Endodermal cell (in vitro differentiated cells): ENCODE measurements at regions not wholly inside any gene's neighbourhood (a gene's known extent, or its start where the extent isn't known, plus 50 kb on each side); places are given as distances from the start of the nearest gene placed in this dataset.
A peak's percentile ranks its signal among the peaks of the same experiment; 100 is the strongest.
"Not testable (repeated sequence)": the region's sequence is repeated elsewhere in the genome, so short reads cannot be mapped to it uniquely, and the experiment has no call there.

Source experiments
- DNase-seq: peaks from one replicate; pipeline ENCODE4 v3.0.0-alpha.2; 2017
- H3K27ac ChIP-seq: 2 replicates; pipeline ENCODE4 v1.5.1; 2013; ENCODE audit warnings: mild to moderate bottlenecking, low read depth, low read length, moderate library complexity
- H3K27me3 ChIP-seq: 2 replicates; pipeline ENCODE4 v1.6.1; 2013; ENCODE audit warnings: mild to moderate bottlenecking, low read length, moderate library complexity; ENCODE audit not compliant: insufficient read depth, control insufficient read depth, poor library complexity, severe bottlenecking
- H3K36me3 ChIP-seq: 2 replicates; pipeline ENCODE4 v1.7.0; 2013; ENCODE audit warnings: mild to moderate bottlenecking, low read length, moderate library complexity; ENCODE audit not compliant: control insufficient read depth, insufficient read depth
- H3K4me1 ChIP-seq: one replicate; pipeline ENCODE4 v1.7.0; 2013; ENCODE audit warnings: low read length; ENCODE audit not compliant: control insufficient read depth, insufficient read depth
- H3K4me3 ChIP-seq: 2 replicates; pipeline ENCODE4 v1.5.1; 2013; ENCODE audit warnings: mild to moderate bottlenecking, low read length, moderate library complexity
- H3K9ac ChIP-seq: 2 replicates; pipeline ENCODE4 v1.6.1; 2013; ENCODE audit warnings: mild to moderate bottlenecking, low read length, moderate library complexity; ENCODE audit not compliant: poor library complexity, severe bottlenecking; ENCODE audit errors: extremely low read depth
- H3K9me3 ChIP-seq: 2 replicates; pipeline ENCODE4 v1.6.1; 2013; ENCODE audit warnings: mild to moderate bottlenecking, low read length, moderate library complexity; ENCODE audit not compliant: control insufficient read depth
- H3K27ac Mint-ChIP-seq: 2 replicates; pipeline ENCODE4 v1.8.0; 2020; ENCODE audit warnings: mixed read lengths
- H3K27me3 Mint-ChIP-seq: 2 replicates; pipeline ENCODE4 v1.8.0; 2021; ENCODE audit warnings: mild to moderate bottlenecking, mixed read lengths; ENCODE audit not compliant: insufficient read depth
- H3K36me3 Mint-ChIP-seq: 2 replicates; pipeline ENCODE4 v1.8.0; 2020; ENCODE audit warnings: low read depth, mixed read lengths
- H3K4me1 Mint-ChIP-seq: 2 replicates; pipeline ENCODE4 v1.8.0; 2020; ENCODE audit warnings: mixed read lengths
- H3K4me3 Mint-ChIP-seq: 2 replicates; pipeline ENCODE4 v1.8.0; 2020; ENCODE audit warnings: mild to moderate bottlenecking, moderate library complexity, mixed read lengths
- H3K9me3 Mint-ChIP-seq: 2 replicates; pipeline ENCODE4 v1.8.0; 2020; ENCODE audit warnings: mild to moderate bottlenecking, mixed read lengths
- WGBS, 2 experiments: methylation state at CpG; one replicate each; pipeline versions ENCODE4 v1.1.5 to v1.1.7; 2013; ENCODE audit warnings: missing lambda C conversion rate in 2 of 2, mixed read lengths in 1 of 2; ENCODE audit not compliant: insufficient coverage in 1 of 2, insufficient read length in 1 of 2; 5-methylcytosine and 5-hydroxymethylcytosine counted together
- TF ChIP-seq, protein P1 (sequence below): fragments of 200-600 bp; sonication (generic); conservative IDR thresholded peaks from 2 replicates; pipeline ENCODE4 v1.5.0; 2021; ENCODE audit warnings: antibody characterized with exemption, mild to moderate bottlenecking

DNA sequence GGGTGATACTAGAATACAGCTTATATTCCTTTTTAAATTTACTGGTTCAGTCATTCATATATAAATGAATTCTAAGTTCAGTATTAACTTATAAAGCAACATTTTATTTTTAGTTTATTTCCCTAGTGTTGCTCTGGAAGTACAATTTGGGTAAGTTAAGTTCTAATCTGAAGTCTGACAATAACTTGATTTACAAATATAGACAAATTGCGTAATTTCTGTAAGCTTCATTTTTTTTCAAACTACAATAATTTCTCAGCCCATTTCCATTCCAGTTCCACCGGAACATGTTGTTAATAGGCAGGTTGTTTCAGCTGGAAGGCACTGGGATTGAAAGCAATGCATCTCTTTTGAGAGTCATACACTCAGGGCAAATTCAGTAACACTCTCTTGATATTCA, 2000.7 kb downstream of the OLFM4 start:
- H3K36me3 Mint-ChIP-seq: peaks cover 5% of the 10 kb centered on the region
- H3K4me1 ChIP-seq: no peaks in the 10 kb centered on the region
- H3K4me1 Mint-ChIP-seq: no peaks in the 10 kb centered on the region
- no peak overlapping the region for H3K4me3 Mint-ChIP-seq
- 88 to 100% methylated on average over 2 of the region's 2 CpGs for WGBS, 2 experiments
- H3K9me3 ChIP-seq: peaks cover 22% of the 10 kb centered on the region
- TF ChIP-seq, protein P1, sequence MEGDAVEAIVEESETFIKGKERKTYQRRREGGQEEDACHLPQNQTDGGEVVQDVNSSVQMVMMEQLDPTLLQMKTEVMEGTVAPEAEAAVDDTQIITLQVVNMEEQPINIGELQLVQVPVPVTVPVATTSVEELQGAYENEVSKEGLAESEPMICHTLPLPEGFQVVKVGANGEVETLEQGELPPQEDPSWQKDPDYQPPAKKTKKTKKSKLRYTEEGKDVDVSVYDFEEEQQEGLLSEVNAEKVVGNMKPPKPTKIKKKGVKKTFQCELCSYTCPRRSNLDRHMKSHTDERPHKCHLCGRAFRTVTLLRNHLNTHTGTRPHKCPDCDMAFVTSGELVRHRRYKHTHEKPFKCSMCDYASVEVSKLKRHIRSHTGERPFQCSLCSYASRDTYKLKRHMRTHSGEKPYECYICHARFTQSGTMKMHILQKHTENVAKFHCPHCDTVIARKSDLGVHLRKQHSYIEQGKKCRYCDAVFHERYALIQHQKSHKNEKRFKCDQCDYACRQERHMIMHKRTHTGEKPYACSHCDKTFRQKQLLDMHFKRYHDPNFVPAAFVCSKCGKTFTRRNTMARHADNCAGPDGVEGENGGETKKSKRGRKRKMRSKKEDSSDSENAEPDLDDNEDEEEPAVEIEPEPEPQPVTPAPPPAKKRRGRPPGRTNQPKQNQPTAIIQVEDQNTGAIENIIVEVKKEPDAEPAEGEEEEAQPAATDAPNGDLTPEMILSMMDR: no peak
- H3K36me3 ChIP-seq: no peaks in the 10 kb centered on the region
- no peak overlapping the region for H3K4me3 ChIP-seq
- H3K27ac ChIP-seq: no peak overlapping the region
- DNase-seq: no peak
- H3K27me3 Mint-ChIP-seq: no peaks in the 10 kb centered on the region
- no peak overlapping the region for H3K9ac ChIP-seq
- no peak overlapping the region for H3K27ac Mint-ChIP-seq
- H3K9me3 Mint-ChIP-seq: peaks cover 23% of the 10 kb centered on the region
- no peaks in the 10 kb centered on the region for H3K27me3 ChIP-seq

GRCh38 chr13:55038230-55038629, 2009.6 kb downstream of the OLFM4 start:
- TF ChIP-seq, protein P1: no peak
- no peak overlapping the region for H3K4me3 ChIP-seq
- no peak for DNase-seq
- no peaks in the 10 kb centered on the region for H3K4me1 Mint-ChIP-seq
- no peaks in the 10 kb centered on the region for H3K36me3 Mint-ChIP-seq
- no peak overlapping the region for H3K4me3 Mint-ChIP-seq
- peaks cover 6% of the 10 kb centered on the region for H3K9me3 ChIP-seq
- H3K27ac ChIP-seq: no peak overlapping the region
- no peaks in the 10 kb centered on the region for H3K27me3 ChIP-seq
- WGBS, 2 experiments: 93% methylated on average over 1 of the region's 1 CpG; no CpG with 5 or more reads in 1 of the 2 experiments
- no peaks in the 10 kb centered on the region for H3K36me3 ChIP-seq
- no peak overlapping the region for H3K27ac Mint-ChIP-seq
- H3K27me3 Mint-ChIP-seq: no peaks in the 10 kb centered on the region
- H3K9me3 Mint-ChIP-seq: peaks cover 6% of the 10 kb centered on the region
- no peak overlapping the region for H3K9ac ChIP-seq
- no peaks in the 10 kb centered on the region for H3K4me1 ChIP-seq

GRCh38 chr13:55053891-55054550, 2025.4 kb downstream of the OLFM4 start:
- not testable (repeated sequence) for DNase-seq, H3K9ac ChIP-seq, H3K36me3 Mint-ChIP-seq, H3K4me1 Mint-ChIP-seq, H3K27ac ChIP-seq, H3K36me3 ChIP-seq, H3K27me3 ChIP-seq, H3K4me3 Mint-ChIP-seq, H3K27ac Mint-ChIP-seq, H3K4me1 ChIP-seq, H3K27me3 Mint-ChIP-seq, H3K4me3 ChIP-seq
- H3K9me3 Mint-ChIP-seq: peaks cover 22% of the 10 kb centered on the region
- WGBS, 2 experiments: 95 to 96% methylated on average over 17 to 24 of the region's 24 CpGs
- H3K9me3 ChIP-seq: peaks cover 10% of the 10 kb centered on the region

DNA sequence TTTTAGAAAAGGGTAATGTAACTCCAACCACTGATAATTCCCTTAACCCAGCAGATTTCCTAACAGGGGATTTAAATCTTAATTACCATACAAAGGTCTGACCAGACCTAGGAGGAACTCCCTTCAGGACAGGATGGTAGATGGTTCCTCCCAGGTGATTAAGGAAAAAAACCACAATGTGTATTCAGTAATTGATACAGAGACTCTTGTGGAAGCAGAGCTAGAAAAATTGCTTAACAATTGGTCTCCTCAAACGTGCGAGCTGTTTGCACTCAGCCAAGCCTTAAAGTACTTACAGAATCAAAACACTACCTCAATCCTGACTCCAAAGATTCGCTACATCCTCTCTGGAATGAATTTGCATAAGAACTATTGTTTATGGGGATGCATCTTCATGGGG, 2027.1 kb downstream of the OLFM4 start:
- not testable (repeated sequence) for H3K27ac ChIP-seq, H3K9ac ChIP-seq, H3K4me3 Mint-ChIP-seq, H3K4me3 ChIP-seq, H3K27me3 ChIP-seq, H3K4me1 ChIP-seq, H3K4me1 Mint-ChIP-seq, DNase-seq, H3K36me3 ChIP-seq, H3K9me3 ChIP-seq, H3K36me3 Mint-ChIP-seq, H3K27me3 Mint-ChIP-seq
- peaks cover 22% of the 10 kb centered on the region for H3K9me3 Mint-ChIP-seq
- H3K27ac Mint-ChIP-seq: peak overlapping the region; percentile 21
- whole genome bisulfite sequencing, 2 experiments: 81 to 100% methylated on average over 2 to 3 of the region's 3 CpGs
